ENCODE measurements at regions not wholly inside any gene's neighbourhood (a gene's known extent, or its start where the extent isn't known, plus 50 kb on each side); places are given as distances from the start of the nearest gene placed in this dataset.

DNA sequence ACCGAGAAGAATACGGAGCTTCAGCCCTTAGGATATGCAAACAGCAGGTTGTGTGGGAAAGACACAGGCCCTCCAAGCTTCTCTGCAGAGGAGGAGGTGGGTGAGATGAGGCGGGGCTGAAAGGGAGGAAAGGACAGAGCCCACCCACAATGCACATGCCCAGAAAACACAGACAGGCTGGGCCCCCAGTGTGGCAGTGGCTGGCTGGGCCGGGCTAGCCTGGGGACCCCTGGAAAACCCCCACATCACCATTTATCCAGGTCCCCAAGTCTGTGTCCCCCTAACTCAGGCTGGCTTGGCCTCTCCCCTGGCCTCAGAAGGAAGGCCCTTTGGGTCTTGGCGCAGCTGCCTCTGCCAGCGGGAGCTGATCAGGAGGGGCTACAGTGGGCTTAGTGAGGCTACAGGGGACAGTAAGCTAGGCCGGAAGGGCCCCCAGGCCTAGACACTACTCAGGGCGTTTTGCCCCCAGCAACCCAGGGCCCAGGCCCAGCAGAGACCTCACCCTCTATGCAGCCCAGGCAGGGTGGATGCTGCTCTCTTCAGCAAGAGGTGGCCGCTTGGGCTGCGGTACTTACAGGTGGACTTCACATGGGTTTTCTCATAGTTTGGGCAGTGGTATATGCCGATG is 119.5 kb downstream of the TUBA3C start:
- 93% methylated on average over 8 of the region's 11 CpGs for WGBS
- H3K4me3 ChIP-seq = no peak overlapping the region
- no peaks in the 10 kb centered on the region for H3K36me3 ChIP-seq
- DNase-seq (ENCODE audit: low spot score in 2 of 2) = no peak
- no peak for TF ChIP-seq EP300 (IDR thresholded peaks at IDR 0.05)
- no peaks in the 10 kb centered on the region for H3K4me1 ChIP-seq
- H3K27me3 ChIP-seq = no peaks in the 10 kb centered on the region
- H3K9me3 ChIP-seq = peaks cover 24% of the 10 kb centered on the region
- H3K27ac ChIP-seq = no peak overlapping the region

DNA sequence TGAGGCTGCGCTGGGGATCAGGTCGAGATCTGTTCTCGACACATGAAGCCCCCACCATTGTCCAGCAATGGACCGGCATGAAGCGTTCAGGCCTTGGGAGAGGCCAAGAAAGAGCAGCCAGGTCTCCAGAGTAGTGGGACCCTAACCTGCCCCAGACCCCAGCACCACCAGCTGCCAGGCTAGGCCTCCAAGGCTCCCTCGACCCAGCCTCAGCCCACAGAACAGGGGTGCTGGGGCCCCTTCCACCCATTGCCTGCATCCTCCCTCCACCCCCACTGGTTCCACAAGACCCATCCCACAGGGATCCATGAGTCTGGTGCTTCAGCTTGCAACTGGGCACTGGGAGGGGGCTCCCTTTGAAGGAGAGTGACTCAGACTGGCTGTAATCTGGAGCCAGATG is 120.3 kb downstream of the TUBA3C start:
- TF ChIP-seq, protein P1, sequence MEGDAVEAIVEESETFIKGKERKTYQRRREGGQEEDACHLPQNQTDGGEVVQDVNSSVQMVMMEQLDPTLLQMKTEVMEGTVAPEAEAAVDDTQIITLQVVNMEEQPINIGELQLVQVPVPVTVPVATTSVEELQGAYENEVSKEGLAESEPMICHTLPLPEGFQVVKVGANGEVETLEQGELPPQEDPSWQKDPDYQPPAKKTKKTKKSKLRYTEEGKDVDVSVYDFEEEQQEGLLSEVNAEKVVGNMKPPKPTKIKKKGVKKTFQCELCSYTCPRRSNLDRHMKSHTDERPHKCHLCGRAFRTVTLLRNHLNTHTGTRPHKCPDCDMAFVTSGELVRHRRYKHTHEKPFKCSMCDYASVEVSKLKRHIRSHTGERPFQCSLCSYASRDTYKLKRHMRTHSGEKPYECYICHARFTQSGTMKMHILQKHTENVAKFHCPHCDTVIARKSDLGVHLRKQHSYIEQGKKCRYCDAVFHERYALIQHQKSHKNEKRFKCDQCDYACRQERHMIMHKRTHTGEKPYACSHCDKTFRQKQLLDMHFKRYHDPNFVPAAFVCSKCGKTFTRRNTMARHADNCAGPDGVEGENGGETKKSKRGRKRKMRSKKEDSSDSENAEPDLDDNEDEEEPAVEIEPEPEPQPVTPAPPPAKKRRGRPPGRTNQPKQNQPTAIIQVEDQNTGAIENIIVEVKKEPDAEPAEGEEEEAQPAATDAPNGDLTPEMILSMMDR (IDR thresholded peaks at IDR 0.05) = no peak
- no peak for TF ChIP-seq POLR2A (IDR thresholded peaks at IDR 0.05)
- TF ChIP-seq EP300 (IDR thresholded peaks at IDR 0.05) = no peak
- TF ChIP-seq POLR2AphosphoS5 (IDR thresholded peaks at IDR 0.05) = no peak
- no peak for DNase-seq (ENCODE audit: low spot score in 2 of 2)
- Histone ChIP-seq H3K9me3 (peaks cover 24% of the 10 kb centered on the region), H3K4me3 (no peak overlapping the region), H3K4me1 (no peaks in the 10 kb centered on the region), H3K27me3 (no peaks in the 10 kb centered on the region), H3K36me3 (no peaks in the 10 kb centered on the region), H3K27ac (no peak overlapping the region)
- WGBS = 95% methylated on average over 5 of the region's 6 CpGs

DNA sequence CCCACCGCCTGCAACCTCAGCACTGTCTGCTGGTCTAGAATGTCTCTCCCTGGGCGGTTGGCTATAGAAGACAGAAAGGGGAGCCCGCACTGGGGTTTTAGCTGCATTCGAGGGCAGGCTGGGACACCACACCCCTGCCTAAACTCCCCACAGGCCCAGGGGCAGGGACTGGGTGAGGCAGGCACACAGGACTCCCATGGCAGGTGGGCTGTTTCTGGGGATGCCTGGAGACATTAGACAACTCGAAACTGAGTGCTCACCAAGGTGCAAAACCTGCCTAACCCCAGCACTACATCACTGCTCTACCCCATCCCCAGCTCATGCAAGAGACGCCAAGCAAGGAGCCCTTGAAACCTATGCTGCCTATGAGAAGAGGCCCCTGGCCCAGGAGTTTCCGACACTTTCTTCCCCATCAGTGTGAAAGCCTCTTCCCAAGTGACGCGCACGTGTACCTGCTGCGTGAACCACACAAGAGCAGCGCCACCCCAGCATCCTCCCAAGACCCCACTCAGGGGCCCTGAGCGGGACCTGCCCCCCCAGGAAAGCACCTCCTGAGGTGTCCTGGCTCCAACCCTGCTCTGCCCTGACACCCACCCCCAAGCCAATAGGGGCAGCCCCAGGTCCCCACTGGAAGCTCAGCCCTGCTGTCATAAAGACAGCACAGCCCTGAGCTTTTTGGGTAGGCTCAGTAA is 121.2 kb downstream of the TUBA3C start:
- Histone ChIP-seq H3K27me3 (no peaks in the 10 kb centered on the region), H3K4me3 (no peak overlapping the region), H3K9me3 (peaks cover 20% of the 10 kb centered on the region), H3K27ac (no peak overlapping the region), H3K36me3 (no peaks in the 10 kb centered on the region), H3K4me1 (no peaks in the 10 kb centered on the region)
- no peak for DNase-seq (ENCODE audit: low spot score in 2 of 2)
- WGBS = 80% methylated on average over 8 of the region's 13 CpGs
- TF ChIP-seq POLR2AphosphoS5 (IDR thresholded peaks at IDR 0.05) = no peak
- TF ChIP-seq EP300 (IDR thresholded peaks at IDR 0.05) = no peak
- no peak for TF ChIP-seq POLR2A (IDR thresholded peaks at IDR 0.05)
- TF ChIP-seq, protein P1 (IDR thresholded peaks at IDR 0.05) = no peak

DNA sequence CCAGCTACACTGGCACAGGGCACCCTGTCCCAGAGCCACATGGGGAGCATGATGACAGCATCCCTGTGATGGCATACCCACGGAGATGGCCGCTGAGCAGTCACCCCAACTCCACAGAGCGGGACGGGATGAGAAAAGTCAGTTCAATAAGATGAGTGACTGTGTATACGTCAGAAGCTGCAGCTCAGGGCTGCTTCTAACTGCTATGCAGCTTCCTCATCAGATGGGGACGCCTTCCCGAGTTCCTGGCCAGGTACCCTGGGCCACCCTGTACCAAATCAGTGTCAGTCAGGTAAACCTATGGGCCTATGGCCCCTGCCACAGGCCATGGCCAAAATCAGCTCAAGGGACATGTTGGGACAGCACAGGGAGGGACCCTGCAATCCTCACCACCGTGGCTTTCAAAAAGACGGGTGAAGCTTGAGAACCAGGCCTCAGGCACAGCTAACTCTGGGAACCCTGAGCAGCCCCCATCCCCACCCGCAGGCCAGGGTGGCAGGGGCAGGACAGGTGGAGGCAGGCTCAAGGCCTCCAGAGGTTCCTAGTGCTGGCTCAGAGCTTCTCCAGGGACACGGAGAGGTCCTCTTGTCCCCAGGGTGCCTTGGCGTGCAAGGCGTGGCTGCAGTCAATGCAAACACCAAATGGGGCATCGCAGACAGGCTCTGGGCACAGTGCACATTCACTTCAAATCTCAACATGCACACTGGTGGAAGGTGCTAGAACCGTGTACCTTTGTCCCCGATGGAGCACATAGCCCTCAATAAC is 122.4 kb downstream of the TUBA3C start:
- no peak overlapping the region for H3K4me3 ChIP-seq
- no peak for DNase-seq (ENCODE audit: low spot score in 2 of 2)
- H3K36me3 ChIP-seq = no peaks in the 10 kb centered on the region
- no peaks in the 10 kb centered on the region for H3K27me3 ChIP-seq
- peaks cover 9% of the 10 kb centered on the region for H3K9me3 ChIP-seq
- H3K4me1 ChIP-seq = no peaks in the 10 kb centered on the region
- no peak for TF ChIP-seq POLR2AphosphoS5 (IDR thresholded peaks at IDR 0.05)
- no peak for TF ChIP-seq EP300 (IDR thresholded peaks at IDR 0.05)
- TF ChIP-seq POLR2A (IDR thresholded peaks at IDR 0.05) = no peak
- TF ChIP-seq, protein P1 (IDR thresholded peaks at IDR 0.05) = no peak
- WGBS = 85% methylated on average over 13 of the region's 16 CpGs
- no peak overlapping the region for H3K27ac ChIP-seq

DNA sequence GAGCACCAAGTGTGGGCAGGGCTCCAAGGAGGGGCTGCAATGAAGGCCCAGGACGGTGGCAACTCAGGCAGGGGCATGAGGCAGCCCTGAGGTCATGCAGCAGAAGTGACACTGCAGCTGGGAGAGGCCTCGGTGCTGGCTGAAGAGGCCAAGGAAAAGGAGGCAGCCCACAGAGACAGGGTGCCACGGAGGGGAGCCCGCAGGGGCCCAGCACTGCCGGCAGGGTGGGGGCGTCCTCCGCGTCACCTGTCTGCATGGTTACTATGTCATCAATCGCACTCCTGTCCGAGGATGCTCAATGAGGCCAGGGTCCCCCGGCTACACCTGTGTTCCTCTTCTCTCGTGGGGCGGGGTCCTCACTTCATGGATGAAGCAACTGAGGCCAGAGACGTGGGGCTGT is 123.1 kb downstream of the TUBA3C start:
- no peak overlapping the region for H3K4me3 ChIP-seq
- no peak for DNase-seq (ENCODE audit: low spot score in 2 of 2)
- no peak for TF ChIP-seq EP300 (IDR thresholded peaks at IDR 0.05)
- TF ChIP-seq, protein P1 (IDR thresholded peaks at IDR 0.05) = no peak
- no peak for TF ChIP-seq POLR2AphosphoS5 (IDR thresholded peaks at IDR 0.05)
- no peak for TF ChIP-seq POLR2A (IDR thresholded peaks at IDR 0.05)
- no peak overlapping the region for H3K27ac ChIP-seq
- no peaks in the 10 kb centered on the region for H3K36me3 ChIP-seq
- H3K9me3 ChIP-seq = peaks cover 3% of the 10 kb centered on the region
- no CpG with 5 or more reads among the region's 14 CpGs for WGBS
- no peaks in the 10 kb centered on the region for H3K27me3 ChIP-seq
- no peaks in the 10 kb centered on the region for H3K4me1 ChIP-seq
